Mesothelial cell of epicardium (in vitro differentiated cells): ENCODE measurements at regions not wholly inside any gene's neighbourhood (a gene's known extent, or its start where the extent isn't known, plus 50 kb on each side); places are given as distances from the start of the nearest gene placed in this dataset.

Experiments
- DNase-seq, 2 experiments: peaks; one replicate each; pipeline ENCODE4 v3.0.0; 2021; ENCODE audit warnings: low spot score in 2 of 2; ENCODE audit not compliant: unreplicated experiment in 2 of 2
- H3K27ac Mint-ChIP-seq: 2 replicates; pipeline ENCODE4 v1.8.0; 2021; ENCODE audit warnings: mixed read lengths
- H3K27me3 Mint-ChIP-seq: 2 replicates; pipeline ENCODE4 v1.8.0; 2021; ENCODE audit warnings: low read depth, mixed read lengths
- H3K36me3 Mint-ChIP-seq: 2 replicates; pipeline ENCODE4 v1.8.0; 2021; ENCODE audit warnings: mixed read lengths
- H3K4me1 Mint-ChIP-seq: 2 replicates; pipeline ENCODE4 v1.8.0; 2021; ENCODE audit warnings: mixed read lengths
- H3K4me3 Mint-ChIP-seq: 2 replicates; pipeline ENCODE4 v1.8.0; 2021; ENCODE audit warnings: mild to moderate bottlenecking, moderate library complexity, mixed read lengths
- H3K9me3 Mint-ChIP-seq: 2 replicates; pipeline ENCODE4 v1.8.0; 2021; ENCODE audit warnings: mixed read lengths
- TF ChIP-seq, protein P1 (sequence below): fragments of 200-600 bp; sonication (generic); IDR thresholded peaks from one replicate; pipeline ENCODE4 v1.5.0; 2021; ENCODE audit warnings: antibody characterized with exemption; ENCODE audit not compliant: unreplicated experiment

GRCh38 chr5:116686438-116686837, 111.8 kb upstream of the SEMA6A start:
- TF ChIP-seq, protein P1, sequence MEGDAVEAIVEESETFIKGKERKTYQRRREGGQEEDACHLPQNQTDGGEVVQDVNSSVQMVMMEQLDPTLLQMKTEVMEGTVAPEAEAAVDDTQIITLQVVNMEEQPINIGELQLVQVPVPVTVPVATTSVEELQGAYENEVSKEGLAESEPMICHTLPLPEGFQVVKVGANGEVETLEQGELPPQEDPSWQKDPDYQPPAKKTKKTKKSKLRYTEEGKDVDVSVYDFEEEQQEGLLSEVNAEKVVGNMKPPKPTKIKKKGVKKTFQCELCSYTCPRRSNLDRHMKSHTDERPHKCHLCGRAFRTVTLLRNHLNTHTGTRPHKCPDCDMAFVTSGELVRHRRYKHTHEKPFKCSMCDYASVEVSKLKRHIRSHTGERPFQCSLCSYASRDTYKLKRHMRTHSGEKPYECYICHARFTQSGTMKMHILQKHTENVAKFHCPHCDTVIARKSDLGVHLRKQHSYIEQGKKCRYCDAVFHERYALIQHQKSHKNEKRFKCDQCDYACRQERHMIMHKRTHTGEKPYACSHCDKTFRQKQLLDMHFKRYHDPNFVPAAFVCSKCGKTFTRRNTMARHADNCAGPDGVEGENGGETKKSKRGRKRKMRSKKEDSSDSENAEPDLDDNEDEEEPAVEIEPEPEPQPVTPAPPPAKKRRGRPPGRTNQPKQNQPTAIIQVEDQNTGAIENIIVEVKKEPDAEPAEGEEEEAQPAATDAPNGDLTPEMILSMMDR: no peak
- Mint-ChIP-seq H3K27me3 (no peaks in the 10 kb centered on the region), H3K9me3 (no peaks in the 10 kb centered on the region), H3K4me1 (no peaks in the 10 kb centered on the region), H3K4me3 (no peak overlapping the region), H3K27ac (no peak overlapping the region), H3K36me3 (no peaks in the 10 kb centered on the region)
- DNase-seq: no peak

DNA sequence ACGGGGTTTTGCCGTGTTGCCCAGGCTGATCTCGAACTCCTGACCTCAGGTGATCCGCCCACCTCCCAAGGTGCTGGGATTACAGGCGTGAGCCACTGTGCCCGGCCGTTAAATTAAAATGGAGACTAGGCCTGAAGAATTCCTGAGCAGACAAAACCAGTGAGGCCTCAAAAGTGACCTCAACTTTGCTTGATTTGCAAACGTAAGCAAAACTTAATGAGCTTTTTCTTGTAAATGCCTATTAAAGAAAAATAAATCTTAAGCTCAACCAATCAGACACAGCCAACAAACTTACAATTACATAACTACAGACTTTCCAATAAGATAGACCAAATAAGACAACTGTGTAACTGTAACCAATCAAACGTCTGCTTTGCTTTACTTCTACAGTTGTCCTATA, 111.3 kb upstream of the SEMA6A start:
- Mint-ChIP-seq H3K27ac (no peak overlapping the region), H3K9me3 (no peaks in the 10 kb centered on the region), H3K36me3 (no peaks in the 10 kb centered on the region), H3K4me1 (no peaks in the 10 kb centered on the region), H3K4me3 (no peak overlapping the region), H3K27me3 (no peaks in the 10 kb centered on the region)
- no peak for DNase-seq
- TF ChIP-seq, protein P1: no peak

GRCh38 chr5:116685069-116685468, 110.4 kb upstream of the SEMA6A start:
- H3K4me3 Mint-ChIP-seq: no peak overlapping the region
- H3K27me3 Mint-ChIP-seq: no peaks in the 10 kb centered on the region
- no peaks in the 10 kb centered on the region for H3K4me1 Mint-ChIP-seq
- no peak overlapping the region for H3K27ac Mint-ChIP-seq
- no peaks in the 10 kb centered on the region for H3K36me3 Mint-ChIP-seq
- TF ChIP-seq, protein P1: no peak
- DNase-seq: no peak
- no peaks in the 10 kb centered on the region for H3K9me3 Mint-ChIP-seq

DNA sequence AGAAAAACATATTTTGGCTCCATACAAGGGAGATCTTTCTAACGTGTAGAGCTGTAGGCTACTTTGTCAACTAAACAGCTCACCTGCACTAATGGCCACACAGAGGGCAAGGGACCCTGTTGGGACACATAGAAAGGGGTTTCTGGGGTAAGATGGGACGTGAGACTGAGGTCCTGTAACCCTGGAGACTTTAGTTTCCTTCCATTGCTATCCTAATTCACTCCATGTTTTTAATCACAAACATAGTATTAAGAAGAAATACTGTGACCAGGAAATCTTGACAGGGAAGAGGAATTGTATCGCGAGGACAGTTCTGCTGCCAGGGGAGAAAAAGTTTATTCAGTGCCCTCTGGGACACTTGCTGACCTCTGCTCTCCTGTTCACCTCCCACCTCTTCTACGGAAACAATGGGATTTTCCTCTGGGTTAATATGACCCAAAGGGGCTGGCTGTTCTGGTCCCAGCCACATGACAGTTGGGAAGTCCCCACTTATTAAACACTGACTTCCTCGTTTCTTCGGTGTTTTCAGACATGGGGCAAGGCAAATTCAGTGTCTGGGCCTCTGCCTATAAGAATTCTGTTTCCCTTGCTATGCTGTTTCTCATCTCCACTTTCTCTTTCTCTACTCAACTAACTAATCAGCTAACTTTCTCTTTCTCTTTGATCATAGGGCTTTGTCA, 106.9 kb upstream of the SEMA6A start:
- no peak for DNase-seq
- H3K4me3 Mint-ChIP-seq: no peak overlapping the region
- H3K9me3 Mint-ChIP-seq: no peaks in the 10 kb centered on the region
- H3K27ac Mint-ChIP-seq: no peak overlapping the region
- TF ChIP-seq, protein P1: no peak
- no peaks in the 10 kb centered on the region for H3K4me1 Mint-ChIP-seq
- H3K27me3 Mint-ChIP-seq: no peaks in the 10 kb centered on the region
- no peaks in the 10 kb centered on the region for H3K36me3 Mint-ChIP-seq

- no peaks in the 10 kb centered on the region for H3K27me3 Mint-ChIP-seq
Measured at GRCh38 chr5:116675626-116675910, 100.9 kb upstream of the SEMA6A start.

More at GRCh38 chr5:116675626-116675910, 100.9 kb upstream of the SEMA6A start:
- Mint-ChIP-seq H3K9me3 (no peaks in the 10 kb centered on the region), H3K36me3 (no peaks in the 10 kb centered on the region), H3K4me3 (no peak overlapping the region), H3K4me1 (peaks cover 12% of the 10 kb centered on the region), H3K27ac (peak overlapping the region; percentile 27)
- DNase-seq: no peak
- TF ChIP-seq, protein P1: no peak
